HepG2 (cell line): ENCODE measurements at regions not wholly inside any gene's neighbourhood (a gene's known extent, or its start where the extent isn't known, plus 50 kb on each side); places are given as distances from the start of the nearest gene placed in this dataset.

Experiments used
- ATAC-seq: fragments of 200-7000 bp; cut with Tn5 transposase; 3 replicates; pipeline ENCODE4 v1.9.1; 2020; ENCODE audit warnings: mild to moderate bottlenecking, moderate library complexity
- BruUV-seq: library from RNA; stranded (reverse); fragments of 400-500 nt; replicated peaks from 2 replicates; lab custom pipeline; 2021; lab: Mats Ljungman, UMichigan
- CTCF ChIA-PET: fragments of 300-600 bp; formaldehyde crosslinking; extraction: SDS; loops from one replicate; lab custom pipeline; 2021; ENCODE audit warnings: low total read pairs, inconsistent platforms, low intra/inter-chr PET ratio; lab: Yijun Ruan, JAX
- POLR2A ChIA-PET: fragments of 350-600 bp; sonication (Branson Sonifier 250); formaldehyde crosslinking; loops from one replicate; lab custom pipeline; 2020; ENCODE audit warnings: antibody characterized with exemption, inconsistent platforms; lab: Yijun Ruan, JAX
- DNase-seq: peaks from one replicate; pipeline ENCODE4 v3.0.0-alpha.2; 2015; ENCODE audit warnings: low spot score
- FAIRE-seq: peaks from 3 replicates; lab custom pipeline; 2011; peaks lifted over from hg19 to GRCh38; lab: Jason Lieb, UNC
- H2AFZ ChIP-seq: one replicate; pipeline ENCODE4 v1.6.1; 2011; ENCODE audit warnings: low read length, inconsistent platforms
- H3K27ac ChIP-seq: fragments of 300-600 bp; 3 replicates; pipeline ENCODE4 v1.8.0; 2011; ENCODE audit warnings: mixed run types, mild to moderate bottlenecking, mixed read lengths, low read length, inconsistent platforms; ENCODE audit not compliant: insufficient read depth; ENCODE audit errors: extremely low read length
- H3K27me3 ChIP-seq, 2 experiments: fragments of 200-600 bp in 1 of 2; 2 replicates in 1 of 2; 3 replicates in 1 of 2; pipeline versions ENCODE4 v1.6.0 to v1.8.0; 2011; ENCODE audit warnings: low read length in 2 of 2, mild to moderate bottlenecking in 2 of 2, moderate library complexity in 2 of 2, inconsistent platforms in 1 of 2; ENCODE audit not compliant: insufficient read depth in 2 of 2, control insufficient read depth in 1 of 2
- H3K36me3 ChIP-seq, 2 experiments: fragments of 200-600 bp in 1 of 2; replicated peaks in 1 of 2; 2 replicates in 1 of 2; 3 replicates in 1 of 2; pipeline versions ENCODE4 v1.5.1 to v1.8.0; 2011; ENCODE audit warnings: low read length in 2 of 2, inconsistent platforms in 1 of 2; ENCODE audit not compliant: insufficient read depth in 2 of 2, control insufficient read depth in 1 of 2
- H3K4me1 ChIP-seq: 2 replicates; pipeline ENCODE4 v1.5.1; 2012; ENCODE audit warnings: low read length, inconsistent platforms; ENCODE audit not compliant: insufficient read depth
- H3K4me2 ChIP-seq: 2 replicates; pipeline ENCODE4 v1.6.0; 2011; ENCODE audit warnings: low read depth, low read length, inconsistent platforms
- H3K4me3 ChIP-seq, 3 experiments: fragments of 200-600 bp in 1 of 3; sonication (generic), shearing (Covaris generic) in 1 of 3; replicated peaks in 1 of 3; 2 replicates each; pipeline ENCODE4 v1.5.1; 2011 to 2016; ENCODE audit warnings: low read length in 3 of 3, inconsistent platforms in 2 of 3, low read depth in 2 of 3, mild to moderate bottlenecking in 2 of 3, control low read depth in 1 of 3, mixed read lengths in 1 of 3; ENCODE audit not compliant: insufficient read depth in 1 of 3
- H3K79me2 ChIP-seq: one replicate; pipeline ENCODE4 v1.6.1; 2011; ENCODE audit warnings: low read length, inconsistent platforms; ENCODE audit not compliant: insufficient read depth
- H3K9ac ChIP-seq: 2 replicates; pipeline ENCODE4 v1.6.0; 2011; ENCODE audit warnings: mild to moderate bottlenecking, low read depth, low read length, inconsistent platforms; ENCODE audit not compliant: insufficient read depth
- H3K9me3 ChIP-seq: 2 replicates; pipeline ENCODE4 v1.5.1; 2012; ENCODE audit warnings: mild to moderate bottlenecking, low read length
- H4K20me1 ChIP-seq: 2 replicates; pipeline ENCODE4 v1.6.0; 2011; ENCODE audit warnings: inconsistent platforms, mild to moderate bottlenecking, low read length, moderate library complexity; ENCODE audit not compliant: insufficient read depth
- MTF2 ChIP-seq: sonication (generic); formaldehyde crosslinking; IDR thresholded peaks from 2 replicates; pipeline ENCODE4 v1.5.0; 2020; ENCODE audit warnings: missing genetic modification reagents, borderline replicate concordance
- NCOA5 ChIP-seq: sonication (generic); formaldehyde crosslinking; IDR thresholded peaks from 2 replicates; pipeline ENCODE4 v1.4.0; 2020; ENCODE audit warnings: missing genetic modification reagents
- REL ChIP-seq: sonication (generic); formaldehyde crosslinking; conservative IDR thresholded peaks from 2 replicates; pipeline ENCODE4 v1.8.0; 2022; ENCODE audit warnings: mild to moderate bottlenecking, missing genetic modification reagents, moderate library complexity
- SNAI1 ChIP-seq: sonication (generic); formaldehyde crosslinking; IDR thresholded peaks from 2 replicates; pipeline ENCODE4 v1.5.0; 2020; ENCODE audit warnings: mild to moderate bottlenecking, missing genetic modification reagents, borderline replicate concordance
- ZNF331 ChIP-seq: sonication (generic); formaldehyde crosslinking; IDR thresholded peaks from 2 replicates; pipeline ENCODE4 v1.4.0; 2020; ENCODE audit warnings: missing genetic modification reagents
- ZNF614 ChIP-seq: IDR thresholded peaks from 2 replicates; pipeline ENCODE4 v1.6.1; 2018; ENCODE audit warnings: missing biosample characterization, missing genetic modification reagents, inconsistent platforms, borderline replicate concordance
- WGBS: methylation state at CpG from one replicate; pipeline ENCODE4 v1.1.6; 2017; ENCODE audit warnings: low lambda C conversion rate; 5-methylcytosine and 5-hydroxymethylcytosine counted together
- in situ Hi-C: cut with HindIII; loops from 2 replicates; pipeline ENCODE4 v1.10.0; 2017; ENCODE audit warnings: low pct_unique_long_range_greater_than_20kb; ENCODE audit not compliant: extremely low pct_ligation_motif_present
- intact Hi-C: fragments of 100-400 bp; cut with micrococcal nuclease; formaldehyde crosslinking; loops from one replicate; pipeline ENCODE4 v1.10.0; 2022; ENCODE audit not compliant: unreplicated experiment
- TF ChIP-seq, protein P1 (sequence below): sonication (generic); formaldehyde crosslinking; IDR thresholded peaks from 2 replicates; pipeline ENCODE4 v1.9.0; 2021; ENCODE audit warnings: missing genetic modification reagents, borderline replicate concordance

DNA sequence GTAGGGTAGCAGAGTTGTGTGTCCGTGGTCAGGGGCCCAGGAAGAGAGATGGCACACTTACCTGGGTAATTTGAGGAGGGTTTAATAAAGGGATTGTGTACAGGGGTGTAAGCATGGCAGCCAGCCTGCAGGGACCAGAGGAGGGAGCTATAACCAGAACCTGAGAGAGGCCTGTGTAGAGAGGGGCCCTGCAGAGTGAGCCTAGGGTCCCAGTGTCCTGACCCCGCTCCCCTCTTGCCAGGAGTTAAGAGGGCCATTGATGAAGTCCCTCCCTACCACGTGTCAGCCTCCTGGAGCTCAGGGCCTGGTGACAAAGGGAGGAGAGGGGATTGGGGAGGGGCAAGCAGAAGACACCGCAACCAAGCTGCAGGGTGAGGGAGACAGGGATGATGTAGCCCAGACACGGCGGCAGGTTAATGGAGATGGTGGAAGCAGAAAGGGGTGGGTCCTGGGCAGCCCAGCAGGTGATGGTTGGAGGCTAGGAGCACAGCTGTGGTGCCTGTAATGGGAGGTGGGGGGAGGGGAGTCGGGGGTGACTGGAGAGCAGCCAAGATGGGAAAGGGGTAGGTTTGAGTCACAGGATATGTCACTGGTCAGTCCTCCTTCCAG, 165.4 kb upstream of the TOPAZ1 start:
- no peak for TF ChIP-seq REL (CRISPR knock-in tag)
- no peak for TF ChIP-seq SNAI1 (CRISPR knock-in tag)
- TF ChIP-seq, protein P1, sequence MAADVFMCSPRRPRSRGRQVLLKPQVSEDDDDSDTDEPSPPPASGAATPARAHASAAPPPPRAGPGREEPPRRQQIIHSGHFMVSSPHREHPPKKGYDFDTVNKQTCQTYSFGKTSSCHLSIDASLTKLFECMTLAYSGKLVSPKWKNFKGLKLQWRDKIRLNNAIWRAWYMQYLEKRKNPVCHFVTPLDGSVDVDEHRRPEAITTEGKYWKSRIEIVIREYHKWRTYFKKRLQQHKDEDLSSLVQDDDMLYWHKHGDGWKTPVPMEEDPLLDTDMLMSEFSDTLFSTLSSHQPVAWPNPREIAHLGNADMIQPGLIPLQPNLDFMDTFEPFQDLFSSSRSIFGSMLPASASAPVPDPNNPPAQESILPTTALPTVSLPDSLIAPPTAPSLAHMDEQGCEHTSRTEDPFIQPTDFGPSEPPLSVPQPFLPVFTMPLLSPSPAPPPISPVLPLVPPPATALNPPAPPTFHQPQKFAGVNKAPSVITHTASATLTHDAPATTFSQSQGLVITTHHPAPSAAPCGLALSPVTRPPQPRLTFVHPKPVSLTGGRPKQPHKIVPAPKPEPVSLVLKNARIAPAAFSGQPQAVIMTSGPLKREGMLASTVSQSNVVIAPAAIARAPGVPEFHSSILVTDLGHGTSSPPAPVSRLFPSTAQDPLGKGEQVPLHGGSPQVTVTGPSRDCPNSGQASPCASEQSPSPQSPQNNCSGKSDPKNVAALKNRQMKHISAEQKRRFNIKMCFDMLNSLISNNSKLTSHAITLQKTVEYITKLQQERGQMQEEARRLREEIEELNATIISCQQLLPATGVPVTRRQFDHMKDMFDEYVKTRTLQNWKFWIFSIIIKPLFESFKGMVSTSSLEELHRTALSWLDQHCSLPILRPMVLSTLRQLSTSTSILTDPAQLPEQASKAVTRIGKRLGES (CRISPR knock-in tag): no peak
- no peak for TF ChIP-seq MTF2
- TF ChIP-seq ZNF331 (CRISPR knock-in tag): no peak
- no peak for TF ChIP-seq NCOA5 (CRISPR knock-in tag)
- no peak for TF ChIP-seq ZNF614 (CRISPR knock-in tag)
- no peak overlapping the region for H3K4me3 ChIP-seq
- ATAC-seq: no peak
- H2AFZ ChIP-seq: no peak overlapping the region
- FAIRE-seq: no peak
- H3K36me3 ChIP-seq: no peaks in the 10 kb centered on the region
- in situ Hi-C loops (no loop called here), intact Hi-C loops (no loop called here)
- H3K27ac ChIP-seq: no peak overlapping the region
- POLR2A ChIA-PET: no interaction called here
- no peak overlapping the region for H3K9ac ChIP-seq
- 10% methylated on average over 7 of the region's 7 CpGs for WGBS
- H3K4me1 ChIP-seq: no peaks in the 10 kb centered on the region
- no peaks in the 10 kb centered on the region for H3K79me2 ChIP-seq
- no peaks in the 10 kb centered on the region for H3K9me3 ChIP-seq
- CTCF ChIA-PET: no interaction called here
- no peaks in the 10 kb centered on the region for H4K20me1 ChIP-seq
- no peak overlapping the region for H3K4me2 ChIP-seq
- DNase-seq: no peak
- no TSS peak for BruUV-seq
- H3K27me3 ChIP-seq: peaks cover 1 to 30% of the 10 kb centered on the region in 2 experiments; a peak in 4 of 5 replicates
